GM23338 (cell line): ENCODE measurements at regions not wholly inside any gene's neighbourhood (a gene's known extent, or its start where the extent isn't known, plus 50 kb on each side); places are given as distances from the start of the nearest gene placed in this dataset.

Source experiments
- CREB1 ChIP-seq: fragments of 250-450 bp; sonication (Bioruptor Pico); IDR thresholded peaks from 2 replicates; pipeline ENCODE4 v1.5.0; 2020; ENCODE audit warnings: low read depth, mild to moderate bottlenecking, moderate library complexity
- EZH2 ChIP-seq: fragments of 200-600 bp; sonication (generic); IDR thresholded peaks from one replicate; pipeline ENCODE4 v1.8.0; 2017; ENCODE audit warnings: antibody characterized with exemption, mild to moderate bottlenecking, low read depth; ENCODE audit not compliant: unreplicated experiment
- EZH2phosphoT487 ChIP-seq: fragments of 200-600 bp; sonication (generic); IDR thresholded peaks from one replicate; pipeline ENCODE4 v1.8.1; 2018; ENCODE audit warnings: antibody characterized with exemption; ENCODE audit not compliant: unreplicated experiment
- JUNB ChIP-seq: IDR thresholded peaks from one replicate; pipeline ENCODE4 v1.6.1; 2016; ENCODE audit warnings: antibody characterized with exemption; ENCODE audit not compliant: unreplicated experiment
- NANOG ChIP-seq: IDR thresholded peaks from 2 replicates; pipeline ENCODE4 v1.6.1; 2016; ENCODE audit warnings: antibody characterized with exemption, borderline replicate concordance
- POLR2AphosphoS5 ChIP-seq: IDR thresholded peaks from 2 replicates; pipeline ENCODE4 v1.6.1; 2016; ENCODE audit warnings: antibody characterized with exemption, low read depth
- STAT1 ChIP-seq: IDR thresholded peaks from one replicate; pipeline ENCODE4 v1.6.1; 2016; ENCODE audit warnings: antibody characterized with exemption; ENCODE audit not compliant: unreplicated experiment
- ZNF114 ChIP-seq: fragments of 250-450 bp; sonication (Bioruptor Pico); IDR thresholded peaks from 2 replicates; pipeline ENCODE4 v1.5.0; 2020; ENCODE audit warnings: mild to moderate bottlenecking, moderate library complexity
- ZNF331 ChIP-seq: fragments of 250-450 bp; sonication (Bioruptor Pico); IDR thresholded peaks from 2 replicates; pipeline ENCODE4 v1.5.0; 2020; ENCODE audit warnings: low read depth, mild to moderate bottlenecking, moderate library complexity
- TF ChIP-seq, protein P1 (sequence below), 2 experiments: fragments of 200-600 bp in 1 of 2; sonication (generic) in 1 of 2; conservative IDR thresholded peaks; 2 replicates each; pipeline versions ENCODE4 v1.5.1 to v1.6.1; 2016 to 2017; ENCODE audit warnings: antibody characterized with exemption in 2 of 2, low read depth in 2 of 2, mild to moderate bottlenecking in 2 of 2, moderate library complexity in 1 of 2
- TF ChIP-seq, protein P2 (sequence below): IDR thresholded peaks from one replicate; pipeline ENCODE4 v1.6.1; 2018; ENCODE audit warnings: antibody characterized with exemption; ENCODE audit not compliant: unreplicated experiment
- TF ChIP-seq, protein P3 (sequence below): IDR thresholded peaks from 2 replicates; pipeline ENCODE4 v1.6.1; 2016; ENCODE audit warnings: antibody characterized with exemption
- TF ChIP-seq, protein P4 (sequence below): fragments of 250-450 bp; sonication (Bioruptor Pico); IDR thresholded peaks from 2 replicates; pipeline ENCODE4 v1.5.0; 2020; ENCODE audit warnings: mild to moderate bottlenecking, moderate library complexity

DNA sequence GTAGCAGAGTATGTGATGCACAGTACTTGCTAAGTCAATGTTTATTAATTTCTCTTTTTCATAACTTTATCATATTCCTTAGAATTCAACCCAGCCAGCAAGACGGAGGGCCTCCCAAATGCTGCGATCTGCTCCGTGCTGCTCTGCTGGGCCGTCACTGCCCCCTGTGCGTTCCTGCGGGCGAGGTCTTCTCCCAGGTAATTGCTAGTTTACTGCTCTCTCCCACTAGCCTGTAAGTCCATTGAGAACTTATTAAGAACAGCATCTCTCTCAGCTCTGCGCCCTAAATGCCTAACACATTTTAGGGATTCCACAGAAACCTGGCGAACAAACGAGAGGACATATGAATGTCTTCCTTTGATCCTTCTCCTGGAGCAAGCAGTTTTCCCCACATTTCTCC lies 153.6 kb upstream of the ARHGAP28 start:
- TF ChIP-seq, protein P1, sequence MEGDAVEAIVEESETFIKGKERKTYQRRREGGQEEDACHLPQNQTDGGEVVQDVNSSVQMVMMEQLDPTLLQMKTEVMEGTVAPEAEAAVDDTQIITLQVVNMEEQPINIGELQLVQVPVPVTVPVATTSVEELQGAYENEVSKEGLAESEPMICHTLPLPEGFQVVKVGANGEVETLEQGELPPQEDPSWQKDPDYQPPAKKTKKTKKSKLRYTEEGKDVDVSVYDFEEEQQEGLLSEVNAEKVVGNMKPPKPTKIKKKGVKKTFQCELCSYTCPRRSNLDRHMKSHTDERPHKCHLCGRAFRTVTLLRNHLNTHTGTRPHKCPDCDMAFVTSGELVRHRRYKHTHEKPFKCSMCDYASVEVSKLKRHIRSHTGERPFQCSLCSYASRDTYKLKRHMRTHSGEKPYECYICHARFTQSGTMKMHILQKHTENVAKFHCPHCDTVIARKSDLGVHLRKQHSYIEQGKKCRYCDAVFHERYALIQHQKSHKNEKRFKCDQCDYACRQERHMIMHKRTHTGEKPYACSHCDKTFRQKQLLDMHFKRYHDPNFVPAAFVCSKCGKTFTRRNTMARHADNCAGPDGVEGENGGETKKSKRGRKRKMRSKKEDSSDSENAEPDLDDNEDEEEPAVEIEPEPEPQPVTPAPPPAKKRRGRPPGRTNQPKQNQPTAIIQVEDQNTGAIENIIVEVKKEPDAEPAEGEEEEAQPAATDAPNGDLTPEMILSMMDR (conservative IDR thresholded peaks at IDR 0.05; ENCODE audit: low read depth in 2 of 2), result no peak
- TF ChIP-seq POLR2AphosphoS5, result no peak
- TF ChIP-seq JUNB, result no peak
- no peak for TF ChIP-seq NANOG
- TF ChIP-seq, protein P2, sequence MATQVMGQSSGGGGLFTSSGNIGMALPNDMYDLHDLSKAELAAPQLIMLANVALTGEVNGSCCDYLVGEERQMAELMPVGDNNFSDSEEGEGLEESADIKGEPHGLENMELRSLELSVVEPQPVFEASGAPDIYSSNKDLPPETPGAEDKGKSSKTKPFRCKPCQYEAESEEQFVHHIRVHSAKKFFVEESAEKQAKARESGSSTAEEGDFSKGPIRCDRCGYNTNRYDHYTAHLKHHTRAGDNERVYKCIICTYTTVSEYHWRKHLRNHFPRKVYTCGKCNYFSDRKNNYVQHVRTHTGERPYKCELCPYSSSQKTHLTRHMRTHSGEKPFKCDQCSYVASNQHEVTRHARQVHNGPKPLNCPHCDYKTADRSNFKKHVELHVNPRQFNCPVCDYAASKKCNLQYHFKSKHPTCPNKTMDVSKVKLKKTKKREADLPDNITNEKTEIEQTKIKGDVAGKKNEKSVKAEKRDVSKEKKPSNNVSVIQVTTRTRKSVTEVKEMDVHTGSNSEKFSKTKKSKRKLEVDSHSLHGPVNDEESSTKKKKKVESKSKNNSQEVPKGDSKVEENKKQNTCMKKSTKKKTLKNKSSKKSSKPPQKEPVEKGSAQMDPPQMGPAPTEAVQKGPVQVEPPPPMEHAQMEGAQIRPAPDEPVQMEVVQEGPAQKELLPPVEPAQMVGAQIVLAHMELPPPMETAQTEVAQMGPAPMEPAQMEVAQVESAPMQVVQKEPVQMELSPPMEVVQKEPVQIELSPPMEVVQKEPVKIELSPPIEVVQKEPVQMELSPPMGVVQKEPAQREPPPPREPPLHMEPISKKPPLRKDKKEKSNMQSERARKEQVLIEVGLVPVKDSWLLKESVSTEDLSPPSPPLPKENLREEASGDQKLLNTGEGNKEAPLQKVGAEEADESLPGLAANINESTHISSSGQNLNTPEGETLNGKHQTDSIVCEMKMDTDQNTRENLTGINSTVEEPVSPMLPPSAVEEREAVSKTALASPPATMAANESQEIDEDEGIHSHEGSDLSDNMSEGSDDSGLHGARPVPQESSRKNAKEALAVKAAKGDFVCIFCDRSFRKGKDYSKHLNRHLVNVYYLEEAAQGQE, result no peak
- TF ChIP-seq, protein P3, sequence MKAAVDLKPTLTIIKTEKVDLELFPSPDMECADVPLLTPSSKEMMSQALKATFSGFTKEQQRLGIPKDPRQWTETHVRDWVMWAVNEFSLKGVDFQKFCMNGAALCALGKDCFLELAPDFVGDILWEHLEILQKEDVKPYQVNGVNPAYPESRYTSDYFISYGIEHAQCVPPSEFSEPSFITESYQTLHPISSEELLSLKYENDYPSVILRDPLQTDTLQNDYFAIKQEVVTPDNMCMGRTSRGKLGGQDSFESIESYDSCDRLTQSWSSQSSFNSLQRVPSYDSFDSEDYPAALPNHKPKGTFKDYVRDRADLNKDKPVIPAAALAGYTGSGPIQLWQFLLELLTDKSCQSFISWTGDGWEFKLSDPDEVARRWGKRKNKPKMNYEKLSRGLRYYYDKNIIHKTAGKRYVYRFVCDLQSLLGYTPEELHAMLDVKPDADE, result no peak
- TF ChIP-seq EZH2, result no peak
- TF ChIP-seq ZNF114 (CRISPR knock-in tag), result no peak
- TF ChIP-seq EZH2phosphoT487, result no peak
- no peak for TF ChIP-seq CREB1 (CRISPR knock-in tag)
- no peak for TF ChIP-seq ZNF331 (CRISPR knock-in tag)
- TF ChIP-seq, protein P4, sequence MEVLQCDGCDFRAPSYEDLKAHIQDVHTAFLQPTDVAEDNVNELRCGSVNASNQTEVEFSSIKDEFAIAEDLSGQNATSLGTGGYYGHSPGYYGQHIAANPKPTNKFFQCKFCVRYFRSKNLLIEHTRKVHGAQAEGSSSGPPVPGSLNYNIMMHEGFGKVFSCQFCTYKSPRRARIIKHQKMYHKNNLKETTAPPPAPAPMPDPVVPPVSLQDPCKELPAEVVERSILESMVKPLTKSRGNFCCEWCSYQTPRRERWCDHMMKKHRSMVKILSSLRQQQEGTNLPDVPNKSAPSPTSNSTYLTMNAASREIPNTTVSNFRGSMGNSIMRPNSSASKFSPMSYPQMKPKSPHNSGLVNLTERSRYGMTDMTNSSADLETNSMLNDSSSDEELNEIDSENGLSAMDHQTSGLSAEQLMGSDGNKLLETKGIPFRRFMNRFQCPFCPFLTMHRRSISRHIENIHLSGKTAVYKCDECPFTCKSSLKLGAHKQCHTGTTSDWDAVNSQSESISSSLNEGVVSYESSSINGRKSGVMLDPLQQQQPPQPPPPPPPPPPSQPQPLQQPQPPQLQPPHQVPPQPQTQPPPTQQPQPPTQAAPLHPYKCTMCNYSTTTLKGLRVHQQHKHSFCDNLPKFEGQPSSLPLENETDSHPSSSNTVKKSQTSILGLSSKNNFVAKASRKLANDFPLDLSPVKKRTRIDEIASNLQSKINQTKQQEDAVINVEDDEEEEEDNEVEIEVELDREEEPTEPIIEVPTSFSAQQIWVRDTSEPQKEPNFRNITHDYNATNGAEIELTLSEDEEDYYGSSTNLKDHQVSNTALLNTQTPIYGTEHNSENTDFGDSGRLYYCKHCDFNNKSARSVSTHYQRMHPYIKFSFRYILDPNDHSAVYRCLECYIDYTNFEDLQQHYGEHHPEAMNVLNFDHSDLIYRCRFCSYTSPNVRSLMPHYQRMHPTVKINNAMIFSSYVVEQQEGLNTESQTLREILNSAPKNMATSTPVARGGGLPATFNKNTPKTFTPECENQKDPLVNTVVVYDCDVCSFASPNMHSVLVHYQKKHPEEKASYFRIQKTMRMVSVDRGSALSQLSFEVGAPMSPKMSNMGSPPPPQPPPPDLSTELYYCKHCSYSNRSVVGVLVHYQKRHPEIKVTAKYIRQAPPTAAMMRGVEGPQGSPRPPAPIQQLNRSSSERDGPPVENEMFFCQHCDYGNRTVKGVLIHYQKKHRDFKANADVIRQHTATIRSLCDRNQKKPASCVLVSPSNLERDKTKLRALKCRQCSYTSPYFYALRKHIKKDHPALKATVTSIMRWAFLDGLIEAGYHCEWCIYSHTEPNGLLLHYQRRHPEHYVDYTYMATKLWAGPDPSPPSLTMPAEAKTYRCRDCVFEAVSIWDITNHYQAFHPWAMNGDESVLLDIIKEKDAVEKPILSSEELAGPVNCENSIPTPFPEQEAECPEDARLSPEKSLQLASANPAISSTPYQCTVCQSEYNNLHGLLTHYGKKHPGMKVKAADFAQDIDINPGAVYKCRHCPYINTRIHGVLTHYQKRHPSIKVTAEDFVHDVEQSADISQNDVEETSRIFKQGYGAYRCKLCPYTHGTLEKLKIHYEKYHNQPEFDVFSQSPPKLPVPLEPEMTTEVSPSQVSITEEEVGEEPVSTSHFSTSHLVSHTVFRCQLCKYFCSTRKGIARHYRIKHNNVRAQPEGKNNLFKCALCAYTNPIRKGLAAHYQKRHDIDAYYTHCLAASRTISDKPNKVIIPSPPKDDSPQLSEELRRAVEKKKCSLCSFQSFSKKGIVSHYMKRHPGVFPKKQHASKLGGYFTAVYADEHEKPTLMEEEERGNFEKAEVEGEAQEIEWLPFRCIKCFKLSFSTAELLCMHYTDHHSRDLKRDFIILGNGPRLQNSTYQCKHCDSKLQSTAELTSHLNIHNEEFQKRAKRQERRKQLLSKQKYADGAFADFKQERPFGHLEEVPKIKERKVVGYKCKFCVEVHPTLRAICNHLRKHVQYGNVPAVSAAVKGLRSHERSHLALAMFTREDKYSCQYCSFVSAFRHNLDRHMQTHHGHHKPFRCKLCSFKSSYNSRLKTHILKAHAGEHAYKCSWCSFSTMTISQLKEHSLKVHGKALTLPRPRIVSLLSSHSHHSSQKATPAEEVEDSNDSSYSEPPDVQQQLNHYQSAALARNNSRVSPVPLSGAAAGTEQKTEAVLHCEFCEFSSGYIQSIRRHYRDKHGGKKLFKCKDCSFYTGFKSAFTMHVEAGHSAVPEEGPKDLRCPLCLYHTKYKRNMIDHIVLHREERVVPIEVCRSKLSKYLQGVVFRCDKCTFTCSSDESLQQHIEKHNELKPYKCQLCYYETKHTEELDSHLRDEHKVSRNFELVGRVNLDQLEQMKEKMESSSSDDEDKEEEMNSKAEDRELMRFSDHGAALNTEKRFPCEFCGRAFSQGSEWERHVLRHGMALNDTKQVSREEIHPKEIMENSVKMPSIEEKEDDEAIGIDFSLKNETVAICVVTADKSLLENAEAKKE (CRISPR knock-in tag), result no peak
- no peak for TF ChIP-seq STAT1
